OCI-LY1 (cell line): ENCODE measurements at regions not wholly inside any gene's neighbourhood (a gene's known extent, or its start where the extent isn't known, plus 50 kb on each side); places are given as distances from the start of the nearest gene placed in this dataset.

Experiments used
- H2AFZ ChIP-seq: fragments of 200-600 bp; sonication (generic), shearing (Covaris generic); 2 replicates; pipeline ENCODE4 v1.6.0; 2014; ENCODE audit warnings: antibody characterized with exemption, mild to moderate bottlenecking, low read length
- H3F3A ChIP-seq: fragments of 200-600 bp; sonication (generic), shearing (Covaris generic); 2 replicates; pipeline ENCODE4 v1.6.0; 2014; ENCODE audit warnings: mild to moderate bottlenecking, antibody characterized with exemption, low read length, moderate library complexity; ENCODE audit not compliant: insufficient read depth
- H3K27ac ChIP-seq: fragments of 200-600 bp; sonication (generic); 2 replicates; pipeline ENCODE4 v1.5.1; 2014; ENCODE audit warnings: low read length, mixed run types, mild to moderate bottlenecking, low read depth; ENCODE audit not compliant: poor library complexity, severe bottlenecking
- H3K27me3 ChIP-seq: fragments of 200-600 bp; sonication (generic); 2 replicates; pipeline ENCODE4 v1.6.0; 2014; ENCODE audit warnings: antibody characterized with exemption, mild to moderate bottlenecking, low read length, moderate library complexity; ENCODE audit not compliant: insufficient read depth
- H3K36me3 ChIP-seq: fragments of 200-600 bp; sonication (generic); 2 replicates; pipeline ENCODE4 v1.6.1; 2014; ENCODE audit warnings: mild to moderate bottlenecking, antibody characterized with exemption, low read length, moderate library complexity, mixed read lengths; ENCODE audit not compliant: insufficient read depth
- H3K4me1 ChIP-seq: fragments of 200-600 bp; sonication (generic); 2 replicates; pipeline ENCODE4 v1.5.1; 2014; ENCODE audit warnings: mild to moderate bottlenecking, low read length, moderate library complexity; ENCODE audit not compliant: insufficient read depth, severe bottlenecking
- H3K4me2 ChIP-seq: fragments of 200-600 bp; sonication (generic), shearing (Covaris generic); 2 replicates; pipeline ENCODE4 v1.6.1; 2014; ENCODE audit warnings: low read length
- H3K4me3 ChIP-seq: fragments of 200-600 bp; sonication (generic); 2 replicates; pipeline ENCODE4 v1.5.1; 2014; ENCODE audit warnings: low read length, low read depth, mild to moderate bottlenecking, mixed read lengths; ENCODE audit not compliant: poor library complexity, severe bottlenecking
- H3K79me2 ChIP-seq: fragments of 200-600 bp; shearing (Covaris generic); 2 replicates; pipeline ENCODE4 v1.6.1; 2016; ENCODE audit warnings: mixed run types, low read length, mixed read lengths; ENCODE audit not compliant: insufficient read depth
- H3K9ac ChIP-seq: fragments of 200-600 bp; sonication (generic), shearing (Covaris generic); 2 replicates; pipeline ENCODE4 v1.6.1; 2014; ENCODE audit warnings: mild to moderate bottlenecking, low read length, mixed read lengths
- H3K9me2 ChIP-seq: fragments of 200-600 bp; sonication (generic), shearing (Covaris generic); 2 replicates; pipeline ENCODE4 v1.6.1; 2014; ENCODE audit warnings: low read depth, mild to moderate bottlenecking, low read length, mixed read lengths
- H3K9me3 ChIP-seq: fragments of 200-600 bp; shearing (Covaris generic); 2 replicates; pipeline ENCODE4 v1.6.1; 2014; ENCODE audit warnings: low read length, mixed read lengths
- H4K20me1 ChIP-seq: fragments of 200-600 bp; sonication (generic), shearing (Covaris generic); 2 replicates; pipeline ENCODE4 v1.6.0; 2016; ENCODE audit warnings: mild to moderate bottlenecking, low read length; ENCODE audit not compliant: insufficient read depth
- EZH2 ChIP-seq: fragments of 200-600 bp; sonication (generic), shearing (Covaris generic); IDR thresholded peaks from 2 replicates; pipeline ENCODE4 v1.8.0; 2017; ENCODE audit warnings: borderline replicate concordance, mixed run types, mild to moderate bottlenecking, antibody characterized with exemption, low read length, moderate library complexity, mixed read lengths
- TF ChIP-seq, protein P1 (sequence below): fragments of 200-600 bp; sonication (generic), shearing (Covaris generic); IDR thresholded peaks from 2 replicates; pipeline ENCODE4 v1.5.1; 2017; ENCODE audit warnings: mild to moderate bottlenecking, antibody characterized with exemption, low read length, moderate library complexity, mixed read lengths

DNA sequence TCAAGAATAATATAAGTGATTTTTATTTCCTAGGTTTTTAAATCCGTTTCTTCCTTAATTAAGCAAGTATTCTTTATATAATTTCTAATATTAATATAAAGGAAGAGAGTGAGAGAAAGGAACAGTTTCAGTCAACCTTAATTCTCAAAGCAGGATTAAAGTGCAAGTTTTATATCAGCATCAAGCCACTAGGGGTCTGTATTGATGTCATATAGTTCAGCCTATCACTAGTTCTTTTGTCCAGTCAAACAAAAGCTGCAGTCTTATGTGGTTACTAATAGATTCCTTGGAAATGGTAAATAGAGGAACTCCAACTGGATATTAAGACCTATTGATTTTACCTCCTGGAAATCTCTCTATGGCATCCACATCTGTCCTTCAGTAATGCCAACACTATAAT is 82.0 kb downstream of the NAP1L3 start:
- Histone ChIP-seq H3K4me1 (no peaks in the 10 kb centered on the region), H3K9me3 (no peaks in the 10 kb centered on the region), H3K4me2 (no peak overlapping the region), H3K4me3 (no peak overlapping the region), H3K9me2 (no peaks in the 10 kb centered on the region), H3K27ac (no peak overlapping the region), H3K27me3 (no peaks in the 10 kb centered on the region), H3K9ac (no peak overlapping the region), H4K20me1 (no peaks in the 10 kb centered on the region), H3F3A (no peaks in the 10 kb centered on the region), H3K79me2 (no peaks in the 10 kb centered on the region), H3K36me3 (no peaks in the 10 kb centered on the region), H2AFZ (no peak overlapping the region)
- no peak for TF ChIP-seq EZH2

DNA sequence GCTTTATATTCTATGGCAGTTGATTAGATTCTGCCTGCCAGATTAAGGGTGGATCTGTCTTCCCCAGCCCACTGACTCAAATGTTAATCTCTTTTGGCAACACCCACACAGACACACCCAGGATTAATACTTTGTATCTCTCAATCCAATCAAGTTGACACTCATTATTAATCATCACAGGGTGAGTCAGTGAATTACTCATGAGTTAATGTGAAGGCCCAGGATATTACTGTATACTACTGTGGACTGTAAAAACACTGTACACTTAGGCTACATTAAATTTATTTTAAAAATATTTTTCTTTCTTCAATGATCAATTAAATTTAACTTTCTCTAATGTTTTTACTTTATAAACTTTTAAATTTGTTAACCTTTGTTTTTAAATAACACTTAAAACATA is 87.7 kb downstream of the NAP1L3 start:
- H3K9ac ChIP-seq, result no peak overlapping the region
- H3K27me3 ChIP-seq, result no peaks in the 10 kb centered on the region
- H3F3A ChIP-seq, result no peaks in the 10 kb centered on the region
- H3K27ac ChIP-seq, result no peak overlapping the region
- no peaks in the 10 kb centered on the region for H3K36me3 ChIP-seq
- no peak overlapping the region for H3K4me2 ChIP-seq
- H3K9me3 ChIP-seq, result no peaks in the 10 kb centered on the region
- H3K4me1 ChIP-seq, result no peaks in the 10 kb centered on the region
- H3K79me2 ChIP-seq, result no peaks in the 10 kb centered on the region
- no peak overlapping the region for H3K4me3 ChIP-seq
- TF ChIP-seq, protein P1, sequence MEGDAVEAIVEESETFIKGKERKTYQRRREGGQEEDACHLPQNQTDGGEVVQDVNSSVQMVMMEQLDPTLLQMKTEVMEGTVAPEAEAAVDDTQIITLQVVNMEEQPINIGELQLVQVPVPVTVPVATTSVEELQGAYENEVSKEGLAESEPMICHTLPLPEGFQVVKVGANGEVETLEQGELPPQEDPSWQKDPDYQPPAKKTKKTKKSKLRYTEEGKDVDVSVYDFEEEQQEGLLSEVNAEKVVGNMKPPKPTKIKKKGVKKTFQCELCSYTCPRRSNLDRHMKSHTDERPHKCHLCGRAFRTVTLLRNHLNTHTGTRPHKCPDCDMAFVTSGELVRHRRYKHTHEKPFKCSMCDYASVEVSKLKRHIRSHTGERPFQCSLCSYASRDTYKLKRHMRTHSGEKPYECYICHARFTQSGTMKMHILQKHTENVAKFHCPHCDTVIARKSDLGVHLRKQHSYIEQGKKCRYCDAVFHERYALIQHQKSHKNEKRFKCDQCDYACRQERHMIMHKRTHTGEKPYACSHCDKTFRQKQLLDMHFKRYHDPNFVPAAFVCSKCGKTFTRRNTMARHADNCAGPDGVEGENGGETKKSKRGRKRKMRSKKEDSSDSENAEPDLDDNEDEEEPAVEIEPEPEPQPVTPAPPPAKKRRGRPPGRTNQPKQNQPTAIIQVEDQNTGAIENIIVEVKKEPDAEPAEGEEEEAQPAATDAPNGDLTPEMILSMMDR, result no peak
- TF ChIP-seq EZH2, result no peak
- H2AFZ ChIP-seq, result no peak overlapping the region
- H4K20me1 ChIP-seq, result no peaks in the 10 kb centered on the region
- no peaks in the 10 kb centered on the region for H3K9me2 ChIP-seq

DNA sequence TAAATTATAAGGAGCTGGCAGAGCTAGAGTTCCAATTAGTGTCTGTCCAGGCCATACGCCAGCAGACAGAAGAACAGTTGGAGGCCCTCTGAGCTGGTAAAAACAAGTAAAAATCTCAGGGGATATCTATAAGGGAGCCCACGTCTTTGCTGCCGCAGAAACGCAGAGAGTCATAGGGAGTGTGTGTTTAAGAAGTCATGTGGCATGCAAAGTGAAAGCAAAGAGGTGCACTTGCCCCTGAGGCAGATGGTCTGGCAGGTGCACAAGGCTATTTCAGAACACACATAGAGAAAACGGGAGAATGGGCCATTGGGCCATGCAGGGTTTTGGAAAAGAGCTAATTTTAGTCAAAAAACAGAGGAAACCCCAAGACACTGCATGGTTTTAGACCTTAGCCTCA is 92.7 kb downstream of the NAP1L3 start:
- Histone ChIP-seq H3K9me3 (no peaks in the 10 kb centered on the region), H3K4me2 (no peak overlapping the region), H3K4me3 (no peak overlapping the region)

DNA sequence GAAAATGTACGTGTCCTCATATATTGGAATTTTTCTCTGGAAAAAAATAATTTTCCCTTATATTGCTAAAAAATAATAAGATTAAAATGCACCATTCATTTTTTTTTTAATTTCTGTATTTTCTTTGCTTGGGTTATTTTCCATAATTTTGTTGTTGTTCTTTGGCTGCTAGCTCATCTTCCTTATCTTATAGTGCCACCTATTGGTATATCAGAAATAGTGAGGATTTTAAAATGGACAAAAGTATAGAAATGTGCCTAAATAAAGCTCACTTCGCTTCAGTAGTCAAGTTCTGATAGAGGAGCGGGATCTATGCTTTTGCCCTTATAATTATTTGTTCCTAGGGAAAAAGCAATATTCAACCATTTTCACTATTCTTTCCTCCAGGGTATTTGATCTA is 134.8 kb downstream of the NAP1L3 start:
- no peaks in the 10 kb centered on the region for H4K20me1 ChIP-seq
- no peaks in the 10 kb centered on the region for H3F3A ChIP-seq
- H3K4me1 ChIP-seq, result no peaks in the 10 kb centered on the region
- H3K4me2 ChIP-seq, result no peak overlapping the region
- H3K4me3 ChIP-seq, result no peak overlapping the region
- H3K9me3 ChIP-seq, result no peaks in the 10 kb centered on the region
- no peaks in the 10 kb centered on the region for H3K79me2 ChIP-seq
- no peaks in the 10 kb centered on the region for H3K9me2 ChIP-seq
- H3K36me3 ChIP-seq, result no peaks in the 10 kb centered on the region
- no peak overlapping the region for H2AFZ ChIP-seq
- no peak overlapping the region for H3K27ac ChIP-seq
- no peak overlapping the region for H3K9ac ChIP-seq
- TF ChIP-seq EZH2, result no peak
- TF ChIP-seq, protein P1, result peak; percentile 50
- no peaks in the 10 kb centered on the region for H3K27me3 ChIP-seq

More for the DNA sequence above, 92.7 kb downstream of the NAP1L3 start:
- Histone ChIP-seq H4K20me1 (no peaks in the 10 kb centered on the region), H3K27me3 (no peaks in the 10 kb centered on the region), H3K9ac (no peak overlapping the region), H3K27ac (no peak overlapping the region), H3K4me1 (no peaks in the 10 kb centered on the region), H2AFZ (no peak overlapping the region), H3K79me2 (no peaks in the 10 kb centered on the region), H3K9me2 (no peaks in the 10 kb centered on the region), H3K36me3 (no peaks in the 10 kb centered on the region), H3F3A (no peaks in the 10 kb centered on the region)
- TF ChIP-seq, protein P1, result no peak
- no peak for TF ChIP-seq EZH2
